ENCODE measurements at regions not wholly inside any gene's neighbourhood (a gene's known extent, or its start where the extent isn't known, plus 50 kb on each side); places are given as distances from the start of the nearest gene placed in this dataset.
"Not testable (repeated sequence)": the region's sequence is repeated elsewhere in the genome, so short reads cannot be mapped to it uniquely, and the experiment has no call there.

DNA sequence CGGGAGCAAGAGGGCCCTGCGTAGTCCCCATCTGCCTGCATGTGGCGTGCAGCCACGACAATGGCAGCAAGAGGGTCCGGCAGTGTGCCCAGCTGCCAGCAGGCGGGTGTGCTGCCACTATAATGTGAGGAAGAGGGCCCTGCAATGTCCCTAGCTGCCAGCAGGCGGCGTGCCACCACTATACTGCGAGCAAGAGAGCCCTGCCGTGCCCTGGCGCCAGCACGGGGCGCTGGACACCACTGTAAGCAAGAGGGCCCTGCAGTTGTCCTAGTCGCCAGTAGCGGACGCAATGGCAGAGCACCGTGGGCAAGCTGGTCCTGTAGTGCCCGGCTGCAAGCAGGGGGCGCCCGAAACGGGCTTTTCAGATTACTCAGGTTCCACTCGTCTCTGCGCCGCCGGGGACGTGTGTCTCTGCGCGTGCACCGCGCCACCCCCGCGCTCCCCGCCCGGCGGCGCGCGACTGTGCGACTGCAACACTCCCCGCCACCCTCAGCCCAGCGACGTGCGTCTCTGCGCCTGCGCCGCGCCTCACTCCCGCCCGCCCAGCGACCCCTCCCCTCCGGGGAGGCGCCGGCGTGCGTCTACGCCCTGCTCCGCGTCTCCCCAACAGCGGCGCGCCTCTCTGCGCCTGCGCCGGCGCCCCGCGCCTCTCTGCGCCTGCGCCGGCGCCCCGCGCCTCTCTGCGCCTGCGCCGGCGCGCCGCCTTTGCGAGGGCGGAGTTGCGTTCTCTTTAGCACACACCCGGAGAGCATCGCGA lies 159.4 kb upstream of the FRG2B start:
- peak; percentile 13 for DNase-seq
- H3K36me3 Mint-ChIP-seq; H3K27ac Mint-ChIP-seq; intact Hi-C loops (cut with micrococcal nuclease); POLR2A ChIA-PET; H3K27me3 Mint-ChIP-seq; H3K9me3 Mint-ChIP-seq; CTCF ChIA-PET; H3K4me3 Mint-ChIP-seq; H3K4me1 Mint-ChIP-seq (ENCODE audit: low read depth): not testable (repeated sequence)

DNA sequence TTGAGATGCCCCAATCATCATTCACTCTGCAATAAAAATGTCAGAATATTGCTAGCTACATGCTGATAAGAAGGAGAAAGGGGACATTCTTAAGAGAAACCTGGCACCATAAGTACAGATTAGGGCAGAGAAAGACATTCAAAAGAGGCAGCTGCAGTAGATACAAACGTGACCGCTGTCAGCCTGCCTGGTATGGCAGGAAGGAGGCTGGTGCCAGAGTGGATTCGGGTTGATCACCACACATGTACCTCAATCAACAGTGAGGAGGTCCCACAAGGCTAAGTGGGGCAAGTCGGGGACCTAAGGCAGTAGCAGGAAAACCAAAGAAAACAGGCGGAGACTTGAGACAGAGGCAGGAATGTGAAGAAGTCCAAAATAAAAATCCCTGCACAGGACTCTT lies 158.6 kb upstream of the FRG2B start:
- H3K27ac Mint-ChIP-seq; H3K27me3 Mint-ChIP-seq; H3K9me3 Mint-ChIP-seq; CTCF ChIA-PET; H3K4me1 Mint-ChIP-seq (ENCODE audit: low read depth); H3K36me3 Mint-ChIP-seq; H3K4me3 Mint-ChIP-seq; intact Hi-C loops (cut with micrococcal nuclease); POLR2A ChIA-PET: not testable (repeated sequence)
- DNase-seq, result peak; percentile 8

DNA sequence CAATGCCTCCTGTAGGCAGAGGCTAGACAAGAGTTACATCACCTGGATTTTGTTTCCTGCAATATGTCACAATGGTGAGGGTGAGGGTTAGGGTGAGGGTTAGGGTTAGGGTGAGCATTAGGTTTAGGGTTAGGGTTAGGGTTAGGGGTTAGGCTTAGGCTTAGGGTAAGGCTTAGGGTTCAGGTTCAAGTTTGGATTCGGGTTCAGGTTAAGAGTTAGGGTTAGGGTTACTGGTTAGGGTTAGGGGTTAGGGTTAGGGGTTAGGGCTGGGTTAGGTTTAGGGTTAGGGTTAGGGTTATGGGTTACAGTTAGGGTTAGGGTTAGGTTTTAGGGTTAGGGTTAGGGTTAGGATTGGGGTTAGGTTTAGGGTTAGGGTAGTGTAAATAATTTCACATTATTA lies 138.7 kb upstream of the FRG2B start:
- H3K4me1 Mint-ChIP-seq (ENCODE audit: low read depth), result not testable (repeated sequence)

DNA sequence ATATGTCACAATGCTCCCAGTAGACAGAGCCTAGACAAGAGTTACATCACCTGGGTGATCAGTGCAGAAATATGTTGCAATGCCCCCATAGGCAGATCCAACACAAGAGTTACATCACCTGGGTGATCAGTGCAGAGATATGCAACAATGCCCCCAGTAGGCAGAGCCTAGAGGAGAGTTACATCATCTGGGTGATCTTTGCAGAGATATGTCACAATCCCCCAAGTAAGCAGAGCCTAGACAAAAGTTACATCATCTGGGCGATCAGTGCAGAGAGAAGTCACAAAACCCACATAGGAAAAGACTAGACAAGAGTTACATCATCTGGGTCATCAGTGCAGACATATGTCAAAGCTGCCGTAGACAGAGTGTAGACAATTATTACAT lies 138.2 kb upstream of the FRG2B start:
- H3K27me3 Mint-ChIP-seq; H3K4me1 Mint-ChIP-seq (ENCODE audit: low read depth); H3K36me3 Mint-ChIP-seq; H3K4me3 Mint-ChIP-seq; POLR2A ChIA-PET; CTCF ChIA-PET; intact Hi-C loops (cut with micrococcal nuclease); H3K9me3 Mint-ChIP-seq; DNase-seq; H3K27ac Mint-ChIP-seq: not testable (repeated sequence)

More for the DNA sequence above, 138.7 kb upstream of the FRG2B start:
- H3K9me3 Mint-ChIP-seq; H3K36me3 Mint-ChIP-seq; DNase-seq; H3K4me3 Mint-ChIP-seq; CTCF ChIA-PET; H3K27me3 Mint-ChIP-seq; intact Hi-C loops (cut with micrococcal nuclease); POLR2A ChIA-PET; H3K27ac Mint-ChIP-seq: not testable (repeated sequence)

DNA sequence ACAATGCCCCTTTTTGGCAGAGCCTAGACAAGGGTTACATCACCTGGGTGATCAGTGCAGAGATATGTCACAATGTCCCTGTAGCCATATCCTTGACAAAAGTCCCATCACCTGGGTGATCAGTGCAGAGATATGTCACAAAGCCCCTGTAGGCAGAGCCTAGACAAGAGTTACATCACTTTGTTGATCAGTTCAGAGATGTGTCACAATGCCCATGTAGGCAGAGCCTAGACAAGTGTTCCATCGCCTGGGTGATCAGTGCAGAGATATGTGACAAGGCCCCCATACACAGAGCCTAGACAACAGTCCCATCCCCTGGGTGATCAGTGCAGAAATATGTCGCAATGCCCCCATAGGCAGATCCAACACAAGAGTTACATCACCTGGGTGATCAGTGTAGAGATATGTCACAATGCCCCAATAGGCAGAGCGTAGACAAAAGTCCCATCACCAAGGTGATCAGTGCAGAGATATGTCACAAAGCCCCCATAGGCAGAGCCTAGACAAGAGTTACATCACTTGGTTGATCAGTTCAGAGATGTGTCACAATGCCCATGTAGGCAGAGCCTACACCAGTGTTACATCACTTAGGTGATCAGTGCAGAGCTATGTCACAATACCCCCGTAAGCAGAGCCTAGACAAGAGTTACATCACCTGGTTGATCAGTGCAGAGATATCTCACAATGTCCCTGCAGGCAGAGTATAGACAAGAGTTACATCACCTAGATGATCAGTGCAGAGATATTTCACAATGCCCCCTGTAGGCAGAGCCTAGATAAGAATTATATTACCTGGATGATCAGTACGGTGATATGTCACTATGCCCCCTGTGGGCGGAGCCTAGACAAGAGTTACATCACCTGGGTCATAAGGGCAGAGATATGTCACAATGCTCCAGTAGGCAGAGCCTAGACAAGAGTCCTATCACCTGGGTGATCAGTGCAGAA lies 137.6 kb upstream of the FRG2B start:
- intact Hi-C loops (cut with micrococcal nuclease); H3K27me3 Mint-ChIP-seq; CTCF ChIA-PET; H3K4me3 Mint-ChIP-seq; H3K4me1 Mint-ChIP-seq (ENCODE audit: low read depth); H3K27ac Mint-ChIP-seq; POLR2A ChIA-PET; H3K9me3 Mint-ChIP-seq; H3K36me3 Mint-ChIP-seq: not testable (repeated sequence)
- peak; percentile 6 for DNase-seq

DNA sequence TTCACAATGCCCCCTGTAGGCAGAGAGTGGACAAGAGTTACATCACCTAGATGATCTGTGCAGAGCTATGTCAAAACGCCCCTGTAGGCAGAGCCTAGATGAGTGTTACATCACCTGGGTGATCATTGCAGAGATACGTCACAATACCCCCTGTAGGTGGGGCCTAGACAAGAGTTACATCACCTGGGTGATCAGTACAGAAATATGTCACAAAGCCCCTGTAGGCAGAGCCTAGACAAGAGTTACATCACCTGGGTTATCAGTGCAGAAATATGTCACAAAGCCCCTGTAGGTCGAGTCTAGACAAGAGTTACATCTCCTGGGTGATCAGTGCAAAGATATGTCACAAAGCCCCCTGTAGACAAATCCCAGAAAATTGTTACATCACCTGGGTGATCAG lies 136.6 kb upstream of the FRG2B start:
- intact Hi-C loops (cut with micrococcal nuclease); H3K9me3 Mint-ChIP-seq; H3K27ac Mint-ChIP-seq; H3K4me3 Mint-ChIP-seq; DNase-seq; H3K27me3 Mint-ChIP-seq; POLR2A ChIA-PET; CTCF ChIA-PET; H3K36me3 Mint-ChIP-seq; H3K4me1 Mint-ChIP-seq (ENCODE audit: low read depth): not testable (repeated sequence)

DNA sequence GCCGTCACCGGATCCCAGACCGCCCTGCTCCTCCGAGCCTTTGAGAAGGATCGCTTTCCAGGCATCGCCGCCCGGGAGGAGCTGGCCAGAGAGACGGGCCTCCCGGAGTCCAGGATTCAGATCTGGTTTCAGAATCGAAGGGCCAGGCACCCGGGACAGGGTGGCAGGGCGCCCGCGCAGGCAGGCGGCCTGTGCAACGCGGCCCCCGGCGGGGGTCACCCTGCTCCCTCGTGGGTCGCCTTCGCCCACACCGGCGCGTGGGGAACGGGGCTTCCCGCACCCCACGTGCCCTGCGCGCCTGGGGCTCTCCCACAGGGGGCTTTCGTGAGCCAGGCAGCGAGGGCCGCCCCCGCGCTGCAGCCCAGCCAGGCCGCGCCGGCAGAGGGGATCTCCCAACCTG lies 127.0 kb upstream of the FRG2B start:
- CTCF ChIA-PET; H3K27ac Mint-ChIP-seq; H3K27me3 Mint-ChIP-seq; H3K9me3 Mint-ChIP-seq; H3K4me1 Mint-ChIP-seq (ENCODE audit: low read depth); DNase-seq; H3K4me3 Mint-ChIP-seq; POLR2A ChIA-PET; intact Hi-C loops (cut with micrococcal nuclease); H3K36me3 Mint-ChIP-seq: not testable (repeated sequence)
